ENCODE measurements at regions not wholly inside any gene's neighbourhood (a gene's known extent, or its start where the extent isn't known, plus 50 kb on each side); places are given as distances from the start of the nearest gene placed in this dataset.
"Not testable (repeated sequence)": the region's sequence is repeated elsewhere in the genome, so short reads cannot be mapped to it uniquely, and the experiment has no call there.

- no peak for DNase-seq
These were observed 579.4 kb upstream of the LRATD1 start for GRCh38 chr2:14053105-14053504.

- DNase-seq: no peak
These were observed 568.2 kb upstream of the LRATD1 start for GRCh38 chr2:14064346-14064745.

- no peak for DNase-seq
These were observed 560.2 kb upstream of the LRATD1 start for GRCh38 chr2:14072338-14072737.

- no peak for DNase-seq
These were observed 557.8 kb upstream of the LRATD1 start for GRCh38 chr2:14074691-14075090.

GRCh38 chr2:14079576-14079975, 552.9 kb upstream of the LRATD1 start:
- DNase-seq: no peak

- no peak for DNase-seq
These were observed 551.0 kb upstream of the LRATD1 start for GRCh38 chr2:14081521-14081920.

- DNase-seq: no peak
These were observed 549.9 kb upstream of the LRATD1 start for GRCh38 chr2:14082640-14083039.

GRCh38 chr2:14094592-14094991, 537.9 kb upstream of the LRATD1 start:
- no peak for DNase-seq

GRCh38 chr2:14099101-14099500, 533.4 kb upstream of the LRATD1 start:
- not testable (repeated sequence) for DNase-seq

- no peak for DNase-seq
These were observed 518.2 kb upstream of the LRATD1 start for GRCh38 chr2:14114275-14114674.

- DNase-seq: no peak
These were observed 512.1 kb upstream of the LRATD1 start for GRCh38 chr2:14120376-14120775.

GRCh38 chr2:14123436-14124103, 508.9 kb upstream of the LRATD1 start:
- DNase-seq: no peak

GRCh38 chr2:14125624-14126293, 506.8 kb upstream of the LRATD1 start:
- no peak for DNase-seq

GRCh38 chr2:14126846-14127245, 505.7 kb upstream of the LRATD1 start:
- no peak for DNase-seq

GRCh38 chr2:14127765-14128164, 504.8 kb upstream of the LRATD1 start:
- DNase-seq: no peak

GRCh38 chr2:14132386-14132785, 500.1 kb upstream of the LRATD1 start:
- DNase-seq: no peak

GRCh38 chr2:14134771-14135170, 497.7 kb upstream of the LRATD1 start:
- DNase-seq: no peak

- DNase-seq: no peak
These were observed 496.5 kb upstream of the LRATD1 start for GRCh38 chr2:14136030-14136429.

- DNase-seq: no peak
These were observed 494.9 kb upstream of the LRATD1 start for GRCh38 chr2:14137643-14138042.

GRCh38 chr2:14140009-14140550, 492.4 kb upstream of the LRATD1 start:
- DNase-seq: no peak

- DNase-seq: no peak
These were observed 489.1 kb upstream of the LRATD1 start for GRCh38 chr2:14143435-14143834.

GRCh38 chr2:14148216-14148615, 484.3 kb upstream of the LRATD1 start:
- no peak for DNase-seq

- no peak for DNase-seq
These were observed 474.7 kb upstream of the LRATD1 start for GRCh38 chr2:14157816-14158215.

GRCh38 chr2:14180333-14180732, 452.2 kb upstream of the LRATD1 start:
- no peak for DNase-seq
